ENCODE measurements at regions not wholly inside any gene's neighbourhood (a gene's known extent, or its start where the extent isn't known, plus 50 kb on each side); places are given as distances from the start of the nearest gene placed in this dataset.

GRCh38 chr10:3482200-3482993 lies 302.6 kb downstream of the KLF6 start:
- WGBS (ENCODE audit: low lambda C conversion rate) = 45% methylated on average over 17 of the region's 17 CpGs
- Histone ChIP-seq H3K9me2 (no peaks in the 10 kb centered on the region), H3K9me3 (no peaks in the 10 kb centered on the region), H3K79me2 (ENCODE audit: insufficient read depth) (no peaks in the 10 kb centered on the region), H4K20me1 (ENCODE audit: insufficient read depth) (no peaks in the 10 kb centered on the region), H2AFZ (ENCODE audit: low read depth) (0 out of 2 replicates have a peak overlapping the region, but pooled peaks have one; percentile 43), H3K27me3 (ENCODE audit: insufficient read depth) (no peaks in the 10 kb centered on the region), H3K9ac (no peak overlapping the region; the same call in 1 of the 2 replicates), H3K4me1 (ENCODE audit: control insufficient read depth in 1 of 2, insufficient read depth in 2 of 2, low read depth in 1 of 2, low read length in 1 of 2) (peaks cover 11 to 18% of the 10 kb centered on the region in 2 experiments; a peak in 2 of 4 replicates), H3F3A (replicated peaks; ENCODE audit: insufficient read depth) (peaks cover 8% of the 10 kb centered on the region), H3K36me3 (replicated peaks in 1 of 2; ENCODE audit: control insufficient read depth in 1 of 2, insufficient read depth in 2 of 2, low read length in 1 of 2) (no peaks in the 10 kb centered on the region), H3K4me2 (peak overlapping the region; percentile 54), H3K4me3 (ENCODE audit: low read depth in 2 of 2, low read length in 1 of 2) (peak overlapping the region in 1 of 2 experiments; percentile 4; a peak in 1 of 4 replicates), H3K27ac (ENCODE audit: low read depth in 2 of 2, low read length in 1 of 2) (peak overlapping the region; percentile 47 to 69; a peak in 3 of 4 replicates)
- ChIA-PET POLR2A (no interaction called here), CTCF (no interaction called here)
- no peak for DNase-seq
- TF ChIP-seq MEF2A (IDR thresholded peaks at IDR 0.05; ENCODE audit: borderline replicate concordance, low read depth) (no peak), NRF1 (IDR thresholded peaks at IDR 0.05; ENCODE audit: low read depth, low read length) (no peak), GATA2 (CRISPR knock-in tag; IDR thresholded peaks at IDR 0.05) (no peak), SIN3A (IDR thresholded peaks at IDR 0.05; ENCODE audit: borderline replicate concordance, low read depth, low read length) (no peak), SMC3 (IDR thresholded peaks at IDR 0.05; ENCODE audit: low read depth, low read length) (no peak), POLR2AphosphoS5 (IDR thresholded peaks at IDR 0.05; ENCODE audit: low read depth, low read length) (no peak), EP300 (IDR thresholded peaks at IDR 0.05; ENCODE audit: borderline replicate concordance in 1 of 2, low read depth in 1 of 2, low read length in 1 of 2) (peak in 1 of 2 experiments; percentile 30; a peak in 1 of 4 replicates), ELF1 (IDR thresholded peaks at IDR 0.05) (no peak), ZBTB33 (IDR thresholded peaks at IDR 0.05; ENCODE audit: borderline replicate concordance, low read depth) (0 out of 2 replicates have a peak, but pooled peaks have one; percentile 14), CHD2 (IDR thresholded peaks at IDR 0.05; ENCODE audit: low read length, partially characterized antibody) (no peak), RFX5 (IDR thresholded peaks at IDR 0.05; ENCODE audit: low read length) (no peak), FOSL2 (IDR thresholded peaks at IDR 0.05; ENCODE audit: borderline replicate concordance, low read depth) (peak; percentile 75; the same call in 1 of the 2 replicates), RXRA (IDR thresholded peaks at IDR 0.05; ENCODE audit: borderline replicate concordance, low read depth) (no peak), RCOR1 (IDR thresholded peaks at IDR 0.05; ENCODE audit: low read length) (no peak), YY1 (IDR thresholded peaks at IDR 0.05; ENCODE audit: low read depth) (no peak), MXI1 (IDR thresholded peaks at IDR 0.05; ENCODE audit: low read depth, low read length) (no peak), EZH2phosphoT487 (IDR thresholded peaks at IDR 0.05; ENCODE audit: borderline replicate concordance, low read depth) (no peak), RAD21 (IDR thresholded peaks at IDR 0.05; ENCODE audit: low read length) (no peak; the same call in 1 of the 2 replicates), TAF1 (IDR thresholded peaks at IDR 0.05; ENCODE audit: borderline replicate concordance, low read depth, low read length) (no peak), FOXJ3 (CRISPR knock-in tag; IDR thresholded peaks at IDR 0.05) (no peak), TCF12 (IDR thresholded peaks at IDR 0.05) (peak; percentile 65), TEAD4 (IDR thresholded peaks at IDR 0.05; ENCODE audit: borderline replicate concordance, insufficient read depth) (no peak)
- TF ChIP-seq, protein P1, sequence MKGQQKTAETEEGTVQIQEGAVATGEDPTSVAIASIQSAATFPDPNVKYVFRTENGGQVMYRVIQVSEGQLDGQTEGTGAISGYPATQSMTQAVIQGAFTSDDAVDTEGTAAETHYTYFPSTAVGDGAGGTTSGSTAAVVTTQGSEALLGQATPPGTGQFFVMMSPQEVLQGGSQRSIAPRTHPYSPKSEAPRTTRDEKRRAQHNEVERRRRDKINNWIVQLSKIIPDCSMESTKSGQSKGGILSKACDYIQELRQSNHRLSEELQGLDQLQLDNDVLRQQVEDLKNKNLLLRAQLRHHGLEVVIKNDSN (IDR thresholded peaks at IDR 0.05; ENCODE audit: borderline replicate concordance, low read depth) = peak; percentile 8; the same call in 1 of the 2 replicates
- TF ChIP-seq, protein P2, sequence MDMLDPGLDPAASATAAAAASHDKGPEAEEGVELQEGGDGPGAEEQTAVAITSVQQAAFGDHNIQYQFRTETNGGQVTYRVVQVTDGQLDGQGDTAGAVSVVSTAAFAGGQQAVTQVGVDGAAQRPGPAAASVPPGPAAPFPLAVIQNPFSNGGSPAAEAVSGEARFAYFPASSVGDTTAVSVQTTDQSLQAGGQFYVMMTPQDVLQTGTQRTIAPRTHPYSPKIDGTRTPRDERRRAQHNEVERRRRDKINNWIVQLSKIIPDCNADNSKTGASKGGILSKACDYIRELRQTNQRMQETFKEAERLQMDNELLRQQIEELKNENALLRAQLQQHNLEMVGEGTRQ (IDR thresholded peaks at IDR 0.05; ENCODE audit: borderline replicate concordance, low read depth, low read length) = no peak
- TF ChIP-seq, protein P3, sequence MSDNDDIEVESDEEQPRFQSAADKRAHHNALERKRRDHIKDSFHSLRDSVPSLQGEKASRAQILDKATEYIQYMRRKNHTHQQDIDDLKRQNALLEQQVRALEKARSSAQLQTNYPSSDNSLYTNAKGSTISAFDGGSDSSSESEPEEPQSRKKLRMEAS (IDR thresholded peaks at IDR 0.05; ENCODE audit: low read depth) = peak; percentile 49; the same call in 1 of the 2 replicates
- TF ChIP-seq, protein P4, sequence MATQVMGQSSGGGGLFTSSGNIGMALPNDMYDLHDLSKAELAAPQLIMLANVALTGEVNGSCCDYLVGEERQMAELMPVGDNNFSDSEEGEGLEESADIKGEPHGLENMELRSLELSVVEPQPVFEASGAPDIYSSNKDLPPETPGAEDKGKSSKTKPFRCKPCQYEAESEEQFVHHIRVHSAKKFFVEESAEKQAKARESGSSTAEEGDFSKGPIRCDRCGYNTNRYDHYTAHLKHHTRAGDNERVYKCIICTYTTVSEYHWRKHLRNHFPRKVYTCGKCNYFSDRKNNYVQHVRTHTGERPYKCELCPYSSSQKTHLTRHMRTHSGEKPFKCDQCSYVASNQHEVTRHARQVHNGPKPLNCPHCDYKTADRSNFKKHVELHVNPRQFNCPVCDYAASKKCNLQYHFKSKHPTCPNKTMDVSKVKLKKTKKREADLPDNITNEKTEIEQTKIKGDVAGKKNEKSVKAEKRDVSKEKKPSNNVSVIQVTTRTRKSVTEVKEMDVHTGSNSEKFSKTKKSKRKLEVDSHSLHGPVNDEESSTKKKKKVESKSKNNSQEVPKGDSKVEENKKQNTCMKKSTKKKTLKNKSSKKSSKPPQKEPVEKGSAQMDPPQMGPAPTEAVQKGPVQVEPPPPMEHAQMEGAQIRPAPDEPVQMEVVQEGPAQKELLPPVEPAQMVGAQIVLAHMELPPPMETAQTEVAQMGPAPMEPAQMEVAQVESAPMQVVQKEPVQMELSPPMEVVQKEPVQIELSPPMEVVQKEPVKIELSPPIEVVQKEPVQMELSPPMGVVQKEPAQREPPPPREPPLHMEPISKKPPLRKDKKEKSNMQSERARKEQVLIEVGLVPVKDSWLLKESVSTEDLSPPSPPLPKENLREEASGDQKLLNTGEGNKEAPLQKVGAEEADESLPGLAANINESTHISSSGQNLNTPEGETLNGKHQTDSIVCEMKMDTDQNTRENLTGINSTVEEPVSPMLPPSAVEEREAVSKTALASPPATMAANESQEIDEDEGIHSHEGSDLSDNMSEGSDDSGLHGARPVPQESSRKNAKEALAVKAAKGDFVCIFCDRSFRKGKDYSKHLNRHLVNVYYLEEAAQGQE (IDR thresholded peaks at IDR 0.05; ENCODE audit: low read depth, low read length) = no peak

All from SK-N-SH (cell line).